Urothelium cell line (cell line): ENCODE measurements at regions not wholly inside any gene's neighbourhood (a gene's known extent, or its start where the extent isn't known, plus 50 kb on each side); places are given as distances from the start of the nearest gene placed in this dataset.

Experiments
- DNase-seq: peaks from one replicate; pipeline ENCODE4 v3.0.0; 2011; ENCODE audit warnings: low spot score, mixed read lengths
- FAIRE-seq: peaks from 2 replicates; lab custom pipeline; 2011; peaks lifted over from hg19 to GRCh38; lab: Jason Lieb, UNC

- FAIRE-seq (no peak), DNase-seq (no peak)
These were observed 53.2 kb upstream of the SEC11C start for GRCh38 chr18:59086522-59086921.

- FAIRE-seq (no peak), DNase-seq (no peak)
These were observed 52.3 kb upstream of the SEC11C start for GRCh38 chr18:59087391-59087790.
